HG03354 (cell line): ENCODE measurements at regions not wholly inside any gene's neighbourhood (a gene's known extent, or its start where the extent isn't known, plus 50 kb on each side); places are given as distances from the start of the nearest gene placed in this dataset.

Source experiments
- ATAC-seq: cut with Tn5 transposase; IDR thresholded peaks from one replicate; pipeline ENCODE4 v1.9.1; 2021; ENCODE audit warnings: mild to moderate bottlenecking; ENCODE audit not compliant: unreplicated experiment, poor library complexity, severe bottlenecking

DNA sequence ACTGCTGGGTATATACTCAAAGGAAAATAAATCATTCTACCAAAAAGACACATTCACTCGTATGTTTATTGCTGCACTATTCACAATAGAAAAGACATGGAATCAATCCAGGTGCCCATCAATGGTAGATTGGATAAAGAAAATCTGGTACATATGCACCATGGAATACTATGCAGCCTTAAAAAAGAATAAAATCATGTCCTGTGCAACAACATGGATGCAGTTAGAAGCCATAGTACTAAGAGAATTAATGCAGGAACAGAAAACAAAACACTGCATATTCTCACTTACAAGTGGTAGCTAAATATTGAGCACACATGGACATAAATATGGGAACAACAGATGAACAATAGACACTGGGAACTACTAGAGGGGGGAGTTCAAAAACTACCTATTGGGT lies 96.3 kb downstream of the FAM76B start:
- no peak for ATAC-seq

GRCh38 chr11:95692526-95693260 lies 96.9 kb downstream of the FAM76B start:
- peak; percentile 52 for ATAC-seq

- ATAC-seq, result no peak
These were observed 99.5 kb downstream of the FAM76B start for GRCh38 chr11:95690100-95690499.

DNA sequence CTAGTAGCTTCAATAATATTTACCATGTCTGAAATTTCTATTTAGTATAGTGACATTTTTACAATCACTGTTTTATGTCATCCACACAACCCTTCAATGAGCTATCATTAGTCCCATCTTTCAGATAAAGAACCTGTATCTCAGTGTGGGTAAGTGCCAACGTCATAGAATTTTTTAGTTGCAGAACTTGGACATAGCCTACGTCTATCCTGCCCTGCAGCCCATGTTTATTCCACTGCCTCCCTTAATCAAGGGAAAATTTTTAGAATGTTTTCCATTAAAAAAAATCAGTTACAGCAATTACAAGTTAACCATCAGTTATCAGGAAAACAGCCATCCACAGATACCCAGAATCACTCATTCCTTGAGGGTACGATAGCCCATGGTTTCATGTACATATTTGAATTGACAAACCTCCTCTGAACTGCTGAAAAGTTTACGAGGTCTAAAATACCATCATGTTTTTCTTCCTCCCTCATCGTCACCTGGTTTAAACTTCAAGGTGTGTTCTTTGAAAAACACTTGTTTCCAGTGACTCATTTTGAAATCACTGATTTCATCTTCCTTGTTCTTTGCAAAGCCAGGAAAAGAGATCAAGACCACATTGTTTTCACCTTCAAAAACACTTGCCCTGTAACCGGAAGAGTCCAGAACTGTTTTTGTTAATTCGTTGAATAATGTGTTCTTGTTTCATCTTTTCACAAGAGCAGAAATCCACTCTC lies 100.9 kb downstream of the FAM76B start:
- no peak for ATAC-seq

GRCh38 chr11:95688015-95688414 lies 101.6 kb downstream of the FAM76B start:
- no peak for ATAC-seq

DNA sequence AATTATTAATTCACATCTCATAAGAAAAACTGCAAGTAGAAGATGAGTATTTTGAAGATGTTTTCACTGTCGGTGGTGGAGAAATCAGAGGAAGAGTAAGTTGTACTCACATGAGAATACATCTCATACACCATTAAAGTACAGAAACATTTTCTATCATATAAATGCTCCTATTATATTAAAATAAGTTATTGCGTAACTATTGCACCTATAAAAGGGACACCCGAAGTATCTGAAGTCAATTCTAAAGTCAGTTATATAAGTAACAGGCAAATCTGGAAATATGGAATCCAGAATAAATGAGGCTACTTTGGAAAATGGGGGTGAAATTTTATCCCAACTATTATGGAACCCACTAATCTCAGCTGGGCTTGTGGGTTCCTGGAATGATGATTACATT lies 103.3 kb downstream of the FAM76B start:
- ATAC-seq, result no peak

DNA sequence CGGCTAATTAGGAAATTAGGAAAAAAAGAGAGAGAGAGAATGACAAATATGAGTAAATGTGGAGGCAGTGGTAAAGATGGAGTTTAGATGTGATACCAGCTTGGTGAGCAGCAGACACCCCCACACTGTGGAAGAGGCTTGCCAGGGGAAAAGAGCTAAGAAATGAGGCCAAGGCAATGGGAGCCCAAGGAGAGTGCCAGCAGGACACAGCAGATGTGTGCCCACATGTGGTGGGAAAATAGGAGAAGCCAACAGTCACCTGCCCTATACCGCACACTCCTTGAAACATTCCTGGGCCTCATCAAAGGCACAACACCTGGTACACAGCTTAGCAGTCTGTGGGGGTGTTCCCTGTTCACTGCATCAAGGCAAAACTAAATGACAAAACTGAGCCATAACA lies 104.9 kb downstream of the FAM76B start:
- ATAC-seq, result no peak

- no peak for ATAC-seq
These were observed 105.4 kb downstream of the FAM76B start for GRCh38 chr11:95684170-95684569.

GRCh38 chr11:95682552-95682951 lies 107.0 kb downstream of the FAM76B start:
- ATAC-seq, result no peak

DNA sequence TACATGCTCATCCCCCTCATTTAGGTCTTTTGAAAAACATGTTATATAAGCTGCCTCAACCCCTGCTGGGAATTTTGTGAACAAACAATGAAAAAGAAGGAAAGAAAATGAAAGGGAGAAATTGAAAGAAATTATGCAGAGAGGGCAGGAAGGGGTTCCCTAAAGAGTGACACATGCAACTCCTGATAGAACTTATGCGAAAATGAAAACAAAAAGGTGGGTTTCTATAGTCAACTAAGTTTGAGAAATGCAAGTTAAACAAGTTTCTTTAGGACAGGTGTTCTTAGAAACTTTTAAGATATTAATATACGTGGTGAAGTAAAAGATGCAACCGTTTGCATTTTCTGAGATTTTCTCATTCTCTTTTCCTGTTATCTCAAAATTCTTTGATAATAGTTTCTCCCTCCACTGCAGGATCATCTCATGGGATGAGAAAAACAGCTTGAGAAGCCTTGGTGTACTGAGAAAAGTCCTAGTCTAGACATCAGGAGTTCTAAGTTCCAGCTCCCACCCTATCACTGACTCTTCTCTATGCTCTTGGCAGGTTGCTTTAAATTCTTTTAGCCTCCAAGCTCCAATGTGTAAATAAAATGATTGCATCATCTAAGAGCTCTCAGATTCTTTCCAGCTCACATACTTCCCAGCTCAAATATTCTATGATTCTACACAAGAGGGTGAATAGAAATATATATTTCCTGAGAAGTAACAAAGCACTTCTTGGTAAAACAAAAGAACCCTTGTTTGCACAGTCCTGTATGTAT lies 109.2 kb downstream of the FAM76B start:
- peak; percentile 80 for ATAC-seq

DNA sequence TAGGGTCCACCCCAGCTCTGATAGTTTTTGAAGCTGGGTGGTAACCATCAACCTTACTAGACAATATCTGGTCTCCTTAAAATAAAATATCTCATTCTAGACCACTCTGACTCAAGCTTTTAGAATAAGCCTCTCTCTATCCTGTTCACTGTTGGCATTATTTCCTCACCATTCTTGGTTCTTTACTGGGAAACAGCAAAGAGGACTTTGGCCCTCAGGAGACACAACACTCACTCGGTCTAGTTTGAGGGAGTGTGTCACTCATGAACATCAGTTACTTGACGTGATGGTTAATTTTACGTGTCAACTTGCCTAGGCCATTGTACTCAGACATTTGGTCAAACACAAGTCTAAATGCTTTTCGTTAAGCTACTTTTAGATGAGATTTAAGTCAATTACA lies 110.6 kb downstream of the FAM76B start:
- ATAC-seq, result no peak

- ATAC-seq, result no peak
These were observed 113.3 kb downstream of the FAM76B start for GRCh38 chr11:95676308-95676707.

- no peak for ATAC-seq
These were observed 114.0 kb downstream of the FAM76B start for GRCh38 chr11:95675585-95675984.

GRCh38 chr11:95674657-95675358 lies 114.8 kb downstream of the FAM76B start:
- ATAC-seq, result no peak

DNA sequence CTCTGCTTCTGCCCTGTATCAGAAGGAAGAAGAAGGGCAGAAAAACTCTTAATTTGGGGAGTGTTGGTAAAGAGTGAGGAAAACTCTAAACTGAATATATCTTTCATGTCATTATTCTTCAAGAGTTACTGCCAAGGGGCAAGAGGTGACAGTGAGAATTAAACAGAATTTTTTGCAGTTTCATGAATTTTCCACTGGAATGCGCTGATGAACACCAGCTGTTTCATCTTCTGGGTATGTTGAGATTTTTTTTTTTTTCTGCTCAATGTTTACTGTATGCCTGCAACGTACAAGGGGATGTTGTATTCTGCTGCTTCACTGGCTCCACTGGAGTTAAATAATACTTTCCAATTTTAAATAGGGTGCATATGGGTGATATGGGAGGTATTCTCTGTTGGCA lies 117.8 kb downstream of the FAM76B start:
- ATAC-seq, result no peak

DNA sequence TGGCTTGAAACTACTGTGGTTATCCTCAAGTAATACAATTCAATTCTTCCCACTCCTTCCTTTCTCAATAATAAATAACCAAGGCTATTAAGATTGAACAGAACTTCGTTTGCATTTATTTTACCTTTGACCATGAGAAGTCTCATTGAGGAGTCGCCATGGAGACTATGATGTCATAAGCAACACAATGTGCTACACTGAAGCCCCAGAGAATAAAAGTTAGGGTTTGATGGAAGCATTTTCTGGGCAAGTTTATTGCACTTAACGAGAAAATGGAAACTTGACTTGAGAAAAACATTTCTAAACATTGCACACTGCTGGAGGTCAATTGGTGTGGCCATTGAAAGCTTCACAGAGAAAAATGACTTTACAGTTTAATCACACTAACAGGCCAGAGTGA lies 121.5 kb downstream of the FAM76B start:
- ATAC-seq, result no peak

DNA sequence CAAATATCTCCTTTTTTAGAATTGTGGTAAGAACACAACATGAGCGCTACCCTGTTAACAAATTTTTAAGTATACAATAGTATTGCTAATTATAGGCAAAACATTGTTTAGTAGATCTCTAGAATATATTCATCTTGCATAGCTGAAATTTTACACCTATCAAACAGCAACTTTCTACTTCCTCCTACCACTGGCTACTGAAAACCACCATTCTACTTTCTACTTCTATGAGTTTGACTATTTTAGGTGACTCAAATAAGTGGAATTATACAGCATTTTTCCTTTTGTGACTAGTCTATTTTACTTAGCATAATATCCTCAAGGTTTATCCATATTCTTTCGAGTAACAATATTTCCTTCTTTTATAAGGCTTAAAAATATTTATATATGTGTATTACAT lies 128.4 kb downstream of the FAM76B start:
- no peak for ATAC-seq

- no peak for ATAC-seq
These were observed 129.5 kb downstream of the FAM76B start for GRCh38 chr11:95660038-95660437.

DNA sequence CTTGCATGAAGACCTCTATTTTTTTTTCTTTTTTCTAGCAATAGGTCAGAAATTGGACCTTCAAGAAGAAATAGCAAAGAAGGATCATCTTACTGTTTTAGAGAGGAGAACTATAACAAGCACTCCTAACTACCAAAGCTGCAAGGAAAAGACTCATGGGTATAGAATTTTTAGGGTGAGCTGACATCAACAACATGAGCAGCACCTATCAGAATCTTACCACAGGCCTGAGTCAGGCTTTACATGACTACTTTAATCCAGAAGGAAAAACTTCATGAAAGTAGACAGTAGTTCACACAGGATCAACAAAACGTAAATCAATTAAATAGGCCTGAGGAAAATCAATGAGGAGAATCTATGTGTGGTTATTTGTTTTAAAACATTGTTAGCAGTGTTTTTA lies 130.5 kb downstream of the FAM76B start:
- no peak for ATAC-seq

DNA sequence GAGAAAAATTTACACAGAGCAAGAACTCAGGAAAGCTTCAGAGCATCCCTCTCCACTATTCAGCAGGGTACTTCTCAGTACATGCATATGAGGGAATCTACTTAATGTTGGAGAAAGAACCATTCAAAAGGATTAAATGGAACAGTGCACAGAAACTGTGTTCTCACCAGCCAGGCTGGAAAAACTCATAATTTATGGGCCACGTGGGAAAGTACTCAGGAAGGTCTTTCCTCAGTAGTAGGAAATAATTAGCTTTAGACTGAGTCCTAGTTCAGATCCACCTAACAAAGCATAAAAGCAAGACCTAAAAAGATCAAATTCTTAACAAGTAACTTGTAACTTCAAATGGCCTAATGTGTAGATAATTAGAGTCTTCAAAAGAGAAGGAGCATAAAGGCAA lies 134.0 kb downstream of the FAM76B start:
- no peak for ATAC-seq
